Body of pancreas (tissue), 4 donors: ENCODE measurements at regions not wholly inside any gene's neighbourhood (a gene's known extent, or its start where the extent isn't known, plus 50 kb on each side); places are given as distances from the start of the nearest gene placed in this dataset.

Source experiments
- ATAC-seq: fragments of 150-250 bp; one replicate; pipeline ENCODE4 v1.9.1; 2016
- DNase-seq, 4 donors: peaks; one replicate each; pipeline ENCODE4 v3.0.0-alpha.2; 2019
- H3K27ac ChIP-seq, 4 donors: fragments of 200-600 bp; sonication (generic); 1 replicate in 3 of 4; 2 replicates in 1 of 4; pipeline versions ENCODE4 v1.5.1 to v1.6.1; 2016 to 2019; ENCODE audit warnings: mild to moderate bottlenecking in 1 of 4, mixed read lengths in 1 of 4, moderate library complexity in 1 of 4
- H3K27me3 ChIP-seq, 2 donors: fragments of 200-600 bp; sonication (generic); one replicate each; pipeline ENCODE4 v1.6.0; 2016; ENCODE audit warnings: mild to moderate bottlenecking in 1 of 2
- H3K36me3 ChIP-seq, 2 donors: fragments of 200-600 bp; sonication (generic); replicated peaks in 1 of 2; 2 replicates each; pipeline ENCODE4 v1.5.1; 2016; ENCODE audit warnings: low read depth in 2 of 2; ENCODE audit not compliant: insufficient read depth in 1 of 2
- H3K4me1 ChIP-seq: fragments of 200-600 bp; sonication (generic); one replicate; pipeline ENCODE4 v1.6.0; 2016
- H3K4me3 ChIP-seq, 2 donors: fragments of 200-600 bp; sonication (generic); 1 replicate in 1 of 2; 2 replicates in 1 of 2; pipeline ENCODE4 v1.5.1; 2016 to 2019
- H3K9me3 ChIP-seq, 3 donors: fragments of 200-600 bp; sonication (generic); 1 replicate in 2 of 3; 2 replicates in 1 of 3; pipeline ENCODE4 v1.5.1; 2016
- POLR2A ChIP-seq, 3 donors: fragments of 450-650 bp; IDR thresholded peaks; one replicate each; pipeline ENCODE4 v1.6.1; 2016; ENCODE audit warnings: antibody characterized with exemption in 3 of 3, mild to moderate bottlenecking in 2 of 3
- WGBS, 2 donors: methylation state at CpG; one replicate each; pipeline ENCODE4 v1.1.5; 2017; 5-methylcytosine and 5-hydroxymethylcytosine counted together
- intact Hi-C: fragments of 100-400 bp; cut with DNase I; formaldehyde crosslinking; loops from one replicate; pipeline ENCODE4 v1.15.1; 2023
- TF ChIP-seq, protein P1 (sequence below), 7 experiments: fragments of 450-650 bp in 4 of 7; fragments of 200-600 bp in 3 of 7; sonication (generic) in 3 of 7; IDR thresholded peaks; one replicate each; pipeline ENCODE4 v1.5.1; 2016 to 2019; ENCODE audit warnings: antibody characterized with exemption in 7 of 7

DNA sequence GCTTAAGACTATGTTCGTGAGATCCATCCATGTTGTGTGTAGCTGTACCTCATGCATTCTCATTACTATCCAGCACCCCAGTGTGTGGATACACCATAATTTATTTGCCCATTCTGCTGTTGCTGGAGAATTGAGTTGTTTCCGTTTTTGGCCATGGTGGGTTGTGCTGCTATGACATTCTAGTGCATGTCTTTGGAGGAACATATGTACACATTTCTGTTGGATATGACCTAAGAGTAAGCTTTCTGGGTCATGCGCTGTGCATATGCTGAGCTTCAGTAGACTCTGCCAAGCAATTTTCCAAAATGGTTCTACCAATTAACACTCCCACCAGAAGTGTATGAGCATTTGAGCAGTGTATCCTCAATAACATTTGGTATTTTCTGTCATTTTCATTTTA, 316.6 kb downstream of the MIAT start:
- DNase-seq (no peak), ATAC-seq (no peak)
- Histone ChIP-seq H3K9me3 (no peaks in the 10 kb centered on the region), H3K36me3 (no peaks in the 10 kb centered on the region), H3K27ac (no peak overlapping the region), H3K27me3 (no peaks in the 10 kb centered on the region), H3K4me3 (no peak overlapping the region), H3K4me1 (no peaks in the 10 kb centered on the region)
- intact Hi-C loops: no loop called here
- WGBS, 2 donors: 71 to 79% methylated on average over 3 of the region's 3 CpGs
- no peak for TF ChIP-seq POLR2A (IDR thresholded peaks at IDR 0.05)
- TF ChIP-seq, protein P1, sequence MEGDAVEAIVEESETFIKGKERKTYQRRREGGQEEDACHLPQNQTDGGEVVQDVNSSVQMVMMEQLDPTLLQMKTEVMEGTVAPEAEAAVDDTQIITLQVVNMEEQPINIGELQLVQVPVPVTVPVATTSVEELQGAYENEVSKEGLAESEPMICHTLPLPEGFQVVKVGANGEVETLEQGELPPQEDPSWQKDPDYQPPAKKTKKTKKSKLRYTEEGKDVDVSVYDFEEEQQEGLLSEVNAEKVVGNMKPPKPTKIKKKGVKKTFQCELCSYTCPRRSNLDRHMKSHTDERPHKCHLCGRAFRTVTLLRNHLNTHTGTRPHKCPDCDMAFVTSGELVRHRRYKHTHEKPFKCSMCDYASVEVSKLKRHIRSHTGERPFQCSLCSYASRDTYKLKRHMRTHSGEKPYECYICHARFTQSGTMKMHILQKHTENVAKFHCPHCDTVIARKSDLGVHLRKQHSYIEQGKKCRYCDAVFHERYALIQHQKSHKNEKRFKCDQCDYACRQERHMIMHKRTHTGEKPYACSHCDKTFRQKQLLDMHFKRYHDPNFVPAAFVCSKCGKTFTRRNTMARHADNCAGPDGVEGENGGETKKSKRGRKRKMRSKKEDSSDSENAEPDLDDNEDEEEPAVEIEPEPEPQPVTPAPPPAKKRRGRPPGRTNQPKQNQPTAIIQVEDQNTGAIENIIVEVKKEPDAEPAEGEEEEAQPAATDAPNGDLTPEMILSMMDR (IDR thresholded peaks at IDR 0.05): no peak

DNA sequence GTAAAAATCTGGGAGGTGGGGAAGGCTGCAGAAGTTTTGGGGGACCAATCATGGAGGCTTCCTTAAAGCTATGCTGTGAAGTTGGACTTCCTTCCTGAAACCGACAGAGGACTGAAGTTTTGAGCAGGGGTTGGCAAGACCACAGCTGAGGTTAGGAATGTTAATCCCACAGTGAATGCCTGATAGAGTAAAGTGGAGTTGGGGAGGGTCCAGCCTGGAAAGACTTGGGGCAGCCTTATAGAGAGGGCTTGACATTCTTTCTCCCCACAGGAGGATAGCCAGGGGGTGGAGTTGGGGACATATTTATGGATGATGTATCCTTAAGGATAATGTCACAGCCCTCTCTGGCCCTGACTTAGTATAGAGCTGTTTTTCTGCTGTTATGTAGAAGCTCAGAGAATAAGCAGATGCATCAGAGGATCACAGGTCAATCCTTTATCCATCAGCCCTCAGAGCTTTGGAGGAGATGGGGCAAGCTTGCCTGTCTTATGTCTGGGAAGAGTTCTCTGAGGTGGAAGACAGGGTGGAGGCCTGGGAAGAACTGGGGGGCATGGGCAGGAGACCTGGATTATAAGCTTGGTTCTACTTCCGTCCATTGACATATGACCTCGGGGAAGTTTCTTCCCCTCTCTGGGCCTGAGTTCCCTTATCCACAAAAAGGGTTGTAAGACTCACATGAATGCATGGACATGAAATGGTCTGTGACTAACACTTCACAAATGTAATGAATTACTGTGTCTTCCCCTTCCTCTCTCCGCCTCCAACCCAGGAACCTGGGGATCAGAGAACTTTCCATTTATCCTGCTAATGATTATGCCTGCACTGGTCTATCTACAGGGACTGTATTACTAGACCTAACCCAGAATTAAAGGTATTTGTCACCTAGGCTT, 317.8 kb downstream of the MIAT start:
- intact Hi-C loops: no loop called here
- H3K36me3 ChIP-seq: no peaks in the 10 kb centered on the region
- WGBS, 2 donors: 61 to 73% methylated on average over 4 of the region's 4 CpGs
- no peaks in the 10 kb centered on the region for H3K4me1 ChIP-seq
- no peak overlapping the region for H3K4me3 ChIP-seq
- H3K27me3 ChIP-seq: no peaks in the 10 kb centered on the region
- no peaks in the 10 kb centered on the region for H3K9me3 ChIP-seq
- H3K27ac ChIP-seq: no peak overlapping the region
- TF ChIP-seq, protein P1 (IDR thresholded peaks at IDR 0.05): no peak
- no peak for TF ChIP-seq POLR2A (IDR thresholded peaks at IDR 0.05)
- ATAC-seq: no peak
- DNase-seq: no peak

DNA sequence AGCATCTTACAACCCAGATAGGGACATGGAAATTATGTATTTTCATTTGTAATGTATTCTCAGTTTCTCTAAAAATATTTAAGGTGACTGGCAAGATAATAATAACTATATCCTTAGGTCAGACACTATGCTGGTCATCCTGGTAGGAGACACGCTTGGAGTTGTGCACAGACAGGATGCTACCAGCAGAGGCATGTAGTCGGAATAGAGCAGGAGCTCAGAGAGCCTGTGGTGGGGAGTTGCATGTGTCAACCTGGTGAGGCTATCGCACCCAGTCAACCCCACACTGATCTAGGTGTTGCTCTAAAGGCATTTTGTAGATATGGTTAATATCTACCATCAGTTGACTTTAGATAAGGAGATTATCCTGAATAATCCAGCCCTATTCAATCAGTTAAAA, 318.5 kb downstream of the MIAT start:
- DNase-seq: no peak
- no peaks in the 10 kb centered on the region for H3K9me3 ChIP-seq
- H3K36me3 ChIP-seq: no peaks in the 10 kb centered on the region
- intact Hi-C loops: no loop called here
- H3K4me3 ChIP-seq: no peak overlapping the region
- no peak overlapping the region for H3K27ac ChIP-seq
- 77 to 81% methylated on average over 3 of the region's 3 CpGs for WGBS, 2 donors
- TF ChIP-seq POLR2A (IDR thresholded peaks at IDR 0.05): no peak
- TF ChIP-seq, protein P1 (IDR thresholded peaks at IDR 0.05): no peak
- H3K4me1 ChIP-seq: no peaks in the 10 kb centered on the region
- no peak for ATAC-seq
- H3K27me3 ChIP-seq: no peaks in the 10 kb centered on the region

DNA sequence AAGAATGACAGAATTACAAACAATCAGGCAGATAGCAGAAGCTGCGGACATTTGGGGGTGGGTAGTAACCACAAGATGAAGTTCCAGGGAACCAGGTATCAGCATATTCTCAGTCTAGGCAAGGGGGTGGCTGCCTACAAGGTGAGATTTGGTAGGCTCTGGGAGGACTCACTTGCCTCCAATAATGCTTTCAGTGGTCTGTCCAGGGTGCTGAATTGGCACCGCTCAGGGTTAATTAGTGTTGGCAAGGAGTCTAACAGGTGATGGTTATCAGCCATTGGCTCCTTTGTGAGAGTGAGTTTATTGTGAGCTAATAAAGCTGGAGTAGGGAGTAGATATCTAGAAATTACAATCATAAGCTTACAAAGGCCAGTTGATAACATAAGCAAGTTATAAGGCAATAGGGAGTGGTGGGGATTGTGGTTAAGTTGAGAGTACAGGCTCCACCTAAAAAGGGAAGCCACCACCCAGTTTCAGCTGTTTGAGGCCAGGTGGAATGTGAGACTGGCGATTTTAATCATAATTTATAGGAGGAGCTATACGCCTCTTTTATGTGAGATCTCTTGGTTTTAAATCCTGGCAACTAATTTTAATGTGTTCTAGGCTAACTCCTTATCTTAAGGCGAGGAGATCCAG, 320.5 kb downstream of the MIAT start:
- TF ChIP-seq POLR2A (IDR thresholded peaks at IDR 0.05): no peak
- TF ChIP-seq, protein P1 (IDR thresholded peaks at IDR 0.05): no peak

More for the DNA sequence above, 320.5 kb downstream of the MIAT start:
- ATAC-seq: no peak
- no peaks in the 10 kb centered on the region for H3K36me3 ChIP-seq
- no peaks in the 10 kb centered on the region for H3K4me1 ChIP-seq
- no peak overlapping the region for H3K4me3 ChIP-seq
- H3K27ac ChIP-seq: no peak overlapping the region
- no peak for DNase-seq
- H3K27me3 ChIP-seq: no peaks in the 10 kb centered on the region
- WGBS, 2 donors: 68 to 75% methylated on average over 5 of the region's 5 CpGs
- intact Hi-C loops: no loop called here
- H3K9me3 ChIP-seq: no peaks in the 10 kb centered on the region
